Activated T-cell treated with anti-CD3 and anti-CD28 coated beads, Interleukin-2, amount 50 U/mL, for 1 hour (primary cell): ENCODE measurements at regions not wholly inside any gene's neighbourhood (a gene's known extent, or its start where the extent isn't known, plus 50 kb on each side); places are given as distances from the start of the nearest gene placed in this dataset.
"Not testable (repeated sequence)": the region's sequence is repeated elsewhere in the genome, so short reads cannot be mapped to it uniquely, and the experiment has no call there.

ENCODE experiments used
- DNase-seq: peaks from one replicate; pipeline ENCODE4 v3.0.0-alpha.2; 2020

DNA sequence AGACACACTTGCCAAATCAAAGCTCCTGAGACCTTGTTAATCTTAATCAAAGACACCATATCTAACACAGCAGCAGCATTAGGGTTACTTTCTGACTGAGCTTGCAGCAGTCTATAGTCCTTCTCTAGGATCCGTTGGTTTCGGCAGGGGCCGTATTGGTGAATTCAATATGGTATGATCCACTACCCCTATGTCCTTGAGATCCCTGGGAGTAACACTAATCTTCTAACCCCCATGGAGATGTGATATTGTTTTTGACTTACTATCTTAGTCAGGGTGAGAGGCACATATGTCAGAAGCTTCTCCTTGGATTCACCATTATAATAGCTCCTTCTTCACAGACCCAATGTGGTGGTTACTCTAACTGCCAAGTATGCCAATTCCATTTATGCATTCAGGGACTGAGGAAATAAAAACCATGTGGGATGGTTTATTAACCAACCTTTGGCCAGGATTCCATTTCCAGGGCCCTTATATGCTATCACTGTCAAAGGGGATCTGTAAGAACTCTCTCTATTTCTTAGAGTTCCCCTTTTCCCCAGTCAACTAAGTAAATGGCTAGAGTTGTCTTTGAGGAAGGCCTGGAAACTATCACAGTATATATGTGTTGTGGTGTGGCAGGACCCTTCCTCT is 673.6 kb upstream of the USP24 start:
- DNase-seq = no peak

DNA sequence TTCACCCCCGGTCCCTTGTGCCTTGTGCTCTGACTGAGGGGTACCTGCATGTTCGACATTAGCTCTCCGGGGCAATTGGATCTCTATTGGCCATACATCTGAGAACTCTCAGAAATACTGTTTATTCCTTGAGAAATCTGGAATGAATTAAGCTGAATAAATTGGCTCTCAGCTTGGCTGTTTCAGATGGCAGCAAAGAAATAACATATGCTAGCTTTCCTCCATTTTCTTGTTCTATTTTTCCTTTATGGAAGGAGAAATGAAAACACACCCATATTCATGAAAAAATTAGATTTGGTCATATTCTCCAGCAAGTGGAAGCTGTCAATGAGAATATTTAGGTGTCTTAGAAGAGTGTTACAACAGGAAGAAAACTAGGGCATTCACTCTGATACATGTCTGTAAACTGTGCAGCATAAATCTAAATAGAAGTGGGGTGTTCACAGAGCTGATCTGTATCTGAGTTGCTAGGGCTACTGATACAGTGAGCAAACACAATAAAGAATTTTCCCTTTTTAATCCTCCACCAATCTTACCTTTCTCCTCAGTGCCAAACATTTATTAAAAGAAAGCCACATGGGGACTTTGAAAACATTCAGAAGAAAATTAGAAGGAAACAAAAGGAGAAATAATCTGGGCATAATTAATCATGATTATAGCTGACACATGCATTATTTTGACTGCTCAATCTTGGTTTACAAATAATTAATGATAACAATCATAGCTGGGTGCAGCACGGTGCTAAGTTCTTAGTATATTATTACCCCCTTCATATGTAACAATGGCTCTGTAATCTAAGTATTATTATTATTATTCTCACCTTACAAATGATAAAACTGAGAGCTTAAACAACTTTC is 671.9 kb upstream of the USP24 start:
- DNase-seq = no peak

DNA sequence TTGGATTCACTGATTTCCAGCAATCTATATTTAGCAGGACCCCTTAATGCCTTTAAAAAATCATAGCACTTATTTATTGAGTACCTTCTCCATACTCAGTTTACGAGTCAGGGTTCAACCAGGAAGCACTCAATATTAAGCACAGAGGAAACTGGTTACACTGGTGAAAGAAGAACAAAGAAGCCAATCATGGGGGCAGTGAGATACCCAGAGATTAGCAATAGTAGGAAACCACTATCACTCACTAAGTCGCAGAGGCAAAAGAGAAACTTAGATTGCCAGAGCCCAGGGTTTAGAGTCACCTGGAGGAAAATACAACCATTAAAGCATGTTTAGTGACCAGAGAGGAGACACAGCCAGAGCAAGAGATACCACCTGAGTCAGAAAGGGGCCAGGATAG is 670.5 kb upstream of the USP24 start:
- no peak for DNase-seq

DNA sequence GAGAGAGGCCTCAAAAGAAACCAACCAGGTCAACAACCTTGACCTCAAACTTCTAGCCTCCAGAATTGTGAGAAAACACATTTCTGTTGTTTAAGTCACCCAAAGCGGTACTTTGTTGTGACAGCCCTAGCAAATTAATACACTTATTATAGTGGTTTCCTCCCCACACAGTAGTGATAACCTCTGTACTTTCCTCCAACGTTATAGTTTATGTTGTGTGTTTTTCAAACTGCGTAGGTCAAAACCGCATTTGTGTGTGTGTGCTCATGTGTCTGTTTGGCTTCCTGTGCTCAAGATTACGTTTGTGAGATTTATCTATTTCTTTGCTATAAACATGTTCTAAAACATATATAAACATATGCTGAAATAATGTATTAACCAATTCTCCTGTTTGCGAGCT is 667.8 kb upstream of the USP24 start:
- DNase-seq = no peak

DNA sequence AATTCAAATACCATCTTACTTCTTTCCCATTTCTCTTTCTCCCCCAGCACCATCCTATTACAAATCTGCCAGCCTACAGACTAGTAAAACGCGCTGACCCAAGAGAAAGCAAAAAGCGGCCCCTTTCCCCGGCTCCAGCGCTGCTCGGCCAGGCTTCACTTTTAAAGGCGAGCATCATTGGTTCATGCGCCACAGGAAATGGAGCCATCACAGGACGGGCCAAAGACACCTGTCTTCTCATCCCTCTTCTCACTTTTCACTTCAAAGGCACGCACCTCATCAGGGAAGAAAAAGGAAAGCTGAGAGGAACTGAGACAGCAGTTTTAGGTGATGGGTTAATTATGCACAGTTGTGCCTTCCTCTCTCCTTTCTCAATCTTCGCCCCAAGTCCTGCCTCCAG is 664.2 kb upstream of the USP24 start:
- no peak for DNase-seq

DNA sequence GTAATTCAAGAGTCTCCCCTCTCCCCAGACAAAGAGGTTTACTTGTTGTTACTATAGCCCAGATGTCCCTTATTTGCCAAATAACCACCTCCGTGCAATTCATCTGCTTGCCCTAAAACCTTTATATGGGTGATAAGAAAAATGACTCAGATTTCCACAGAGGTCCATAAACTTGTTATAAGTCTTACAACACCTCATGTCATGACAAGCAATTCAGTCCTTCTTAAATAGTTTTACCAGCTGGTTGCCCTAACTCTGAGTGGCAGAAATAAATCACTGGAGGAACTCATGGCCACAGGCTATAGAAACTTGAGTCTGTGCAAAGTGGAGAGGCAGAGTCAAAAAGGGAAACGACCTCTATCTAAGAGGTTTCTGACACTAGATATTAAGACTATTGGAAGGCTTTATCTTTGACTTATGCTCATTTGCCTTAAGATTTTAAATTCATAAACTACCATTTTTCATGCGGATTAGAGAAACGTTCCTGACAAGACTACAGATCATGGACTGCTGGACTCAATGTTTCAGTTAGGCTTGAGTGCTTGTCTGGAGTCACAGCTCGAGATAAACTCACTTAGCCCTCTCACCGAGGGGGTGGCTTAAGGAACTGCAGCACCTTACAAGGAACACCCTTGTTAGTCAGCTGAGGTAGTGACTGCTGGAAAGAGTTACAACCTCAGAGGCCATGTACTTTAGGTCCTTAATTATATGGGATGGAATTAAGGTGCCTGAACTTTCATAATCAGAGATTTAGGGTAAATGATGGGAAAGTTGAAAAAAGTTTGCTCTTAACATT is 662.5 kb upstream of the USP24 start:
- DNase-seq = no peak

DNA sequence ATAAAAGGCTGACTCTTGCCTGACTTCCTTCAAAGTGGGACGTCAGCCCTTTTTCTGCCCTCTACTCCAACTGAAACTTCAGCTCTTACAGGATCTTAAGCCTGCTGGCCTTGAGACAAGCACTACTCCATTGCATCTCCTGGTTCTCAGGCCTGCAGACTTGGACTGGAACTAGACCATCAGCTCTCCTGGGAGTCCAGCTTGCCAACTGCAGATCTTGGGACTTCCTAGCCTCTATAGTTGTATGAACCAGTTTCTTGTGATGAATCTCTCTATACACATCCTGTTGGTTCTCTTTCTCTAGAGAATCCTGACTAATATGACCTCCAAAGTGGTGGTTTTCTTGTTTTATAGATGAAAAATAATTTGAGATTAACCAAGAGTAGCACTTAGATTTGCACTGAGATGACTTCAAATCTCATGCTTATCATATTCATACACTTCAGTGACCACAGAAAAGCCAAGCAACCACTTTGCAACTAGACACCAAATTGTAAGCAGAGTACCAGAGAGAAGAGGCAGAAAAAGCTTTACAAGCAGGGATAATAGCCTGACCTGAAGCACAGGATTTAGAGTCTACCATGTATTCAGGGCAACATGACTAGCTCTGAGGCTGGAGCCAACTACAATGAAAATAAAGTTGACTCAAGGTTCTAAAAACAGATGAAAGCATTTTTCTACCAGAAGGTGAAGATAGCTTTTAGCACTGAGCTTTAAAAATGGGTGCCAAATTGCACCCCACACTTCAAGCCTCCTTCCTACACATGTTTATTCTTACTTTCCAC is 661.3 kb upstream of the USP24 start:
- no peak for DNase-seq

DNA sequence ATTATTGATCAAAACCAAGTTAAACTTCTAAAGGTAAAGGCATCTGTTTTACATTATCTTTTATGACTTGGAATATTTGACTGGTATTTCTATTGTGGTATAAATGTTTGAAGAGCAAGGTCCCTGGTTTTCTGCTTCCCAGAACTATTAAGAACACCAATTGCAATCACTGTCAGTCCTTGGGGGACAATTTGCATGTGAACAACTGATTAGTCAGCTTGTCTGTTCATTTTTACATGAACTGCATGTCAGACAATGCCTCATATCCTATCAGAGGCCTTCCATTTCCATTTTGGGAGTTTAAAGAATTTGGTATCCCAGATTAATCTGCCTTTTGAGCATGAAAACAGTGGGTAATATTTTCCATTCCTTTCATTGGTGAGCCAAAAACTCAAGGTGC is 654.9 kb upstream of the USP24 start:
- DNase-seq = no peak

DNA sequence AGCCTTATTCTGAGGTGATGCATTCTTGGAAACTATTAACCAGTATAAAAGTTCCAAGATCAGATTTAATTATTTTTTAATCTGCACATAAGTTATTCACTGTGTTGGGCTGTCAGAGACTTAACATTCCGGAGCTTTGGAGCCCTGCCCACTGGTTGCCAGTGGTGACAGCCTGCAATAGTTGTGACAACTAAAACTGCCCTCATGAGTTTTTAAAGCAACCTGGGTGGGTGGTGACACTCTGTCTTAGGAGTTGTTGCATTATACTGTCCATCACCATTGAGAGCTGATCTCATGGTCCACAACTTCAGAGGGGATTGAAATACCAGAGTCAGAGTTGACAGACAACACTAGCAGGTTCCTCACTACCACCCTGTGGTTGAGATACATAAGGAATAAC is 653.9 kb upstream of the USP24 start:
- no peak for DNase-seq

DNA sequence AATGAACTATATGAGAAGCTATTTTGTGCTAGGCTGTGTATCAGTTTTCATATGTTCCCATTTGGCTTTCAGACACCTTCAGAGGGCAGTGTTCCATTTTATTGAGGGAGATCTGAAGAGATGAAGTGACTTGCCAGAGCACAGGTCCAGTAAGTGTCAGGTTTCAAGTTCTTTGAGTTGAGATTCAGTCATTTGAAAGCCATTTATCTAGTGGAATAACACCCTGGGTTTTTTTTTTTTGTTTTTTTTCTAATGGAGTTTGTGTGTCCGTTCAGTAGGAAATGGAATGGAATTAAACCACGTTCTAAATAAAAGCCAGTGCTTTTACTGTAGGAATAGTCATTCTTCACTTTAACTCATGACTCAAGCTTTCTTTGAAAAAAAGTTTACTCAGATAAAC is 652.9 kb upstream of the USP24 start:
- no peak for DNase-seq

DNA sequence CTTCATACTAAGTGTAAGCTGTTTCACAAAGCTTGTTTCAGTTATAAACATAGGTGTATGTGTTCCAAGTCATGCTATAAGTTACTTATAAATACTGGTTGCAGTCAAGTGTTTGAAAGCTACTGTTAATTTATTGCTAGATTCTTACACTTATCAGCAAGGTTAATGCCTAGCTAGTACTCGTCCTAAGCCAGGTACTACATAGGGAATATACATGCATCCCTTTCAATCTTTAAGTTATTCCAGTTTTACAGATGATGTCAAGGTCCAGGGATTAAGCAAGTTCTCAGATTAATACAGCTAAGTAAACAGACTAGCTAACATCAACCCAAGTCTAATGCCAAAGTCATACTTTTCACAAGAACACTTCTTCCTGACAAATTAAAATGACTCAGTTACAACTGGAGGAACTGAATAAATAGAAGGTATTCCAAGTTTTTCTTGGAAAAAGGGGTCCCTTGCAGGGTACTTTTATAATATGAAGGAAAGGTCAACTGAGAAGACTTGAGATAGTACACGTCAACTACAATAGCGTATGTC is 652.2 kb upstream of the USP24 start:
- no peak for DNase-seq

DNA sequence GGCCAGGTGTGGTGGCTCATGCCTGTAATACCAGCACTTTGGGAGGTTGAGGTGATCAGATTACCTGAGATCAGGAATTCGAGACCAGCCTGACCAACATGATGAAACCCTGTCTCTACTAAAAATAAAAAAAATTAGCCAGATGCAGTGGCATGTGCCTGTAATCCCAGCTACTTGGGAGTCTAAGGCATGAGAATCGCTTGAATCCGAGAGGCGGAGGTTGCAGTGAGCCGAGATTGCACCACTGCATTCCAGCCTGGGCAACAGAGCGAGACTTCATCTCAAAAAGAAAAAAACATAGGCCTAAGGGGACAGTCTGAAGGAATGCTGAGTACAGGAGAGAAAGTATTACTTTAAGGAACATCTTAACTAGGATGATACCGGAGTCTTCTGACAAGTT is 650.6 kb upstream of the USP24 start:
- DNase-seq = not testable (repeated sequence)

DNA sequence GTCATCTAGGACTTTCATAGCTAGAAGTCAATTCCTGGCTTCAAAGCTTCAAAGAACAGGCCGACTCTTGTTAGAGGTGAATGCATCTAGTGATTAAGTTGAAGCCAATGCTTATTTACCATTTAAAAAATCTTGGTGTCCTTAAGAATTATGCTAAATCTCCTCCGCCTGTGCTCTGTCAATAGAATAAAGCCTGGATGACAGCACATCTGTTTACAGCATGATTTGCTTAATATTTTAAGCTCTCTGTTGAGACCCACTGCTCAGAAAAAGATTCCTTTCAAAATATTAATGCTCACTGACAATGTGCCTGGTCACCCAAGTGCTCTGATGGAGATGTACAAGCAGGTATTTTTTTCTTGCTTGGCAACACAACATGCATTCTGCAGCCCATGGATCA is 649.1 kb upstream of the USP24 start:
- no peak for DNase-seq

DNA sequence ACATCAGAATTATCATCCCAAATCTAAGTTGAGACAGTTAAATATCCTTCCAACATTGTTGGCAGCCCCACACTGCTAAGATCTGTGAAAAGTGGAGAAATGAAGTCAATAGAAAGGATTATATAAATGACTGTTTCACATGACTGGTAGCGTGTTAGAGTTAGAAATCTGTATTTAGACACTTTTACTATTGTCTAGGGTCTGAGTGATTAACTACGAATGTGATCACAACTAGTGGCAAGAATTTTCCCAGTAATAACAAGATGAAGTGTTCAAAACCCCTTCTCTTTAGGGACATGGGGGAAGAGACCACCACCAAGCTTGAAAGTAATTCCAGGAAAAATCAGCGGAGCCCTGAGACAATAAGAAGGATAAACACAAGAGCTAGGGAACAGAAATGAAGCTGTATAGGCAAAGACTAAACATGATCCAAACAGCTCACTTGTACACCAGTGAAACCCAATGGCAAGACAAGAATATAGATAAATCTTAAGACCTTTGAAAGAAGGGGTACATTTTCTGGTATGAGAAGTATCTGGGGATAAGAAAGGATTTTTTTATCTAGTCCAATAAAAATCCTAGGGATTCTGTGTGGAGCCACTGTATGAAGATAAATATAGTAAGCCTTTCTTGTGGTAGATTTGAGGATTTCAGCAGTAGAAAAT is 646.6 kb upstream of the USP24 start:
- DNase-seq = no peak

DNA sequence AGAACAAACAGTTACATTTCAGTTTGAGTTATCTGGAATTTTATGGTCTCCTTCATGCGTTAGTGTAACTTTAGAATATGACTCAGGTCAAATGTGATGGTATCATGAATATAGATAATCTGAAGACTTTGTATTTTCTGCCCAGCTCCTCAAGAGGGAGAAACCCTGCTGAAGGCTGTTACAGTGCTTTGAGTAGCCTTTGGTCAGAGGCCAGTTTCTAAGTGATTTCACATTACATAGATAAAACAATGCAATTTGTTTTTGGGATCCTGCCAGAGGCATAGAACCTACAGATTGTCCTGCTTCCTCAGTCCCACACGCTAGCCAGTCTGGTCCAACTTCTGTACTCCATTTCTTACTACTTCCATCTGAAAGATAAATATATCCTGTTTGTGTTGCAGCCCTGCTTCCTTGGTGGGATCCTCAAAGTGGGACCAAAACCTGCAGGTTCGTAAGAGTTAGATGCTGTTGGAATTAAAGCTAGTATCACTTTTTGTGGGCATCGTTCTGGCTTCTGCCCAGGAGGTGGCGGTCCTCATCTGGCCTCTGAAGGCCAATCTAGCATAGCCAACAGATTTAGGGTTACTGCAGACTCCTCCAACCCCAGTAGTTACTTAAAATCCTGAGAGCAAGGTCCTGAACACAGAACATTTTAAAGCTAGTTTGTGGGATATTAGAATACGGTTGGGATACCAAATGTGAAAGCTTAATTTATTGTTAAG is 645.8 kb upstream of the USP24 start:
- DNase-seq = no peak

DNA sequence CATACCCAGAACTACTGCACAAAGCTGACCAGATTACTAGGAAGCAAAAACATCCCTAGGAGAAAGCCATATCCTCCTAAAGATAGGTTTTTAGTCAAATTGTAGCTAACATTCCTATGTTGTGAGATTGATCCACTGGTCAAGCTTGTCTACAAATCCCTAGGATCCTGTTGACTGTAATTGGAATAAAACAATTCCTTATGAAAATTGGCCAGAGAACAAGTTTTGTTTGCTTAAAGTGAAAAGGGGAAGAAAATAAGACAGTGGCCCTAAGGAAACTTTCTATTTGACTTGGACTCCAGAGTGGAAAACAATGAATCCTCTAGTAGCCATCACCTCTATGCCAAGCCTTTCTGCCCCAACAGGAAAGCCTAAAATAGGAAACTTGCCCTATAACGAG is 645.2 kb upstream of the USP24 start:
- DNase-seq = no peak

DNA sequence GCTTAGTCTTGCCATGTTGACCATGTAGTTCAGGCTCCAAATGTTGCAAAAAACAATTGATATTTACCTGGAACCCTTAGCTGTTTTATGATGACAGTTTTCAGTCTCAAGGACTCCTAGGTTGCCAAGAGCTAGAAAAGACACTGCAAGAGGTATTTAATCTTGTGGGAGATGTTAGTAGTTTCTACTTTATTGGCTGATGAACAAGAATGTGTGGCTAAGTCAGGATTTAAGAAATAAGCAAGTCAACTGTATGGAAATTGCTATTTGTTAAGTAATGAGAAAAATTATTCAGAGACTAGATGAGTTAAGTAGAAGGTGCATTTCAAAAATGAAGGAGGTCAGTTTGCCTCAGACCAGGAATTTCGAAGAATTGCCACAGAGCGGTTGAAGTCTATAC is 639.7 kb upstream of the USP24 start:
- DNase-seq = no peak

DNA sequence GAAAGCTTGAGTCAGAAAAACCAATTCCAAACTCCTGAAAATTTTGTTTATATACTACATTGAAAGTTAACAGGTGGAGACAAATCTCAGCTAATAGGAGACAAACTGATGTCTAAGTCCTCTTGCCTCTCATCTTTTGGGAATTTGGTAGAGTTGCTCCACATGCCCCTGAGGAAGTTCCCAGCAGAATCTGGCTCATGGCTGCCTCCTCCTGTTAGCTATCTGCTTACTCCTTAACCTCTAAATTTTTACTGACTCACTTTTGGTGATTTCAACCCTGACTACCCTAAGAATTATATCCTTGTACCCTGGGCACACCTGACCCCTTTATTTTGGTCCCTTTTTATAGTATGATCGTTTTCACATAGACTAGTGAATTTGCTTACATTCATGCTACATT is 633.7 kb upstream of the USP24 start:
- no peak for DNase-seq

DNA sequence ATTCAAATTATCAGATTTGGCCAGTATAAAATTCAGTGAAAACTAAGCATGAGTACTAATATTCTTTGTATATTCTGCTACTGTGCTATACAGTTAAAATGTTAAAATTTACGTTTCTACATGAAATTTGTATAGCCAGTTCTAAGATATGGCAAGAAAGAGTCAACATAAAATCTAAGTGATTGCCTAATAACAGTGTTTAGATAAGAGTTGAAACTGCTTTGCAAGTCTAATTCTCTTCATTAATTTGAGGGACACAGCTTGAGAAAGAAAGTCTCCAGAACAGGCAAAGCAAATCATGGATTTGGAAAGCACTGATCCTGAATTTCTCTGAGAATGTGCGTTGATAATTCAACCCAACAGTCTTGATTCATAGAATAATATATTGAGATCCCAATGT is 630.9 kb upstream of the USP24 start:
- DNase-seq = no peak

DNA sequence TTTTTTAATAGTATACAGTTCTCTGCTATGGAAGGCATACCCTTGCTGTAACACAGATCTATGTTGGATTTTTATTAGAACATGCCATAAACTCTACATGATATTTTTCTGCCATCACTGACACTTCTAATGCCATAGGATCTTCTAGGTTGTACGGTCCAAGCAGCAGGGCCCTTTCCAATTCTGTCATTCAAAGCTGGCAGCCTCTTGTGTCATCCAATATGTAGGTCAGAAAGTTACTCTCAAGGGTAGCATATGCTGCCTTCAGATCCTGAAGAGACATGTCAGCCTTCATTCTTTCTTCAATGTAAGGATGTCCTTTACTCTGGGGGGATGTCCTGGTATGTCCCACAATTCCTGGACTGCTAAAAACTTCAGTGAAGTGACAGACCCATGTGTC is 629.2 kb upstream of the USP24 start:
- no peak for DNase-seq

DNA sequence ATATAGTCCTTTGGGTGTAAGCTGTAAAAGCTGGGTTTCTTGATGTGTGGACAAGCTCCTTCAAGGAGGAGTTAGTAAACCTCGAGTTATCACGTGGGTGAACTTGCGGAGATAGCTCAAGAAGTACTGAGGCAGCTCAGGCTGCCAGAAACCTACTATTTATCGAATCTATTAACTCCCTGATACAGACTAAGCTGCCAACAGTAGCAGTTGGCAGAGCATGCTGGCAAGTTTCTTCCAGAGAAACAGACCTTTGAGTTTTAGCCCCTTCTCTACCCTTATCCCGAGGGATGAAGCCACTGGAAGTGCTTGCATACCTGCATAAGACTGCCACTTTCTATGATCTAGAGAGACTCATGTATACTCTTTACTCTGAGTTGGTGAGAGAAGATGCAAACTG is 624.5 kb upstream of the USP24 start:
- no peak for DNase-seq

DNA sequence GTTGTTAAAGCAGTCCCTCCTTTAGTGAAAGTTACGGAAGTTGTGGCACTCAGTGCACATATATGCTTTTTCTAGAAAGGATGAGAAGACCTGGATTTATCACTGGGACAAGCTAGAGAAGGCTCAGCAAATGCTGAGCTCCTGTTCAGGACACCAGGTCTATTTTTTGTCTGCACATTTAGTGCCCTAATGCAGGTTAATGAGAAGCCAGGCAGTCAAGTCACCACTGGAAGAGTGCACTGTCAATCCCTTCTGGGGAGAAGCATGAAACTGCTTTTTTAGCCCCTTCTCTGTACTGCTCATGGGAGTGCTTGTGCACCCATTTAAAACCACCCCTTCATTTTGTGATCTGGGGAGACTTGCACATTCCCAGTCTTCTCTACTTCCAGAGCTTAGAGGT is 624.1 kb upstream of the USP24 start:
- DNase-seq = no peak
